NCI-H226 (cell line): ENCODE measurements at regions not wholly inside any gene's neighbourhood (a gene's known extent, or its start where the extent isn't known, plus 50 kb on each side); places are given as distances from the start of the nearest gene placed in this dataset.

ENCODE experiments used
- DNase-seq: peaks from one replicate; pipeline ENCODE4 v3.0.0-alpha.2; 2015

DNA sequence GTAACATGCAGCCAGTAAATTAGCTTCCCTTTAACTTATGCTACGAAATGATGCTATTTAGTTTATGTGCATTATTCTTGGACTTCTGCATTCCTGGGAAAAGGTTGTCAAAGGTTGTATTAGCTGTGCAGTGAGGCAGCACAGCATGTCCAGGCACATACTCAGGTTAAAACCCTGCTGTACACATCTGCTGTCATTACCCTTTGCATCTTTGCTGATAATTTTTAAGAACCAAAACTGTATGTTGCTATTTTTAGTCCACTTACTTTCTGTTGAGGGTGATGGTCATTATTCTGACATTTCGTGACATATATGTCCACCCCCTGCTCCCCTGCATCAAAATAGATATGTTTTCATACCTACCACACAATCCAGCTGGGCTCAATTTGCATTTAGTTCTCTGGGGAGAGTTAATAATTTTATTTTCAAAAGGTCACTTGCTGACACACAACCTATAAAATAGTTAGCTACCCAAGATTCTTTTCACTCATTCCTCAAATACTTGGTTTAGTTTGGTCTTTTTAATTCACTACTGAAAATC lies 142.5 kb upstream of the SPACA1 start:
- no peak for DNase-seq

DNA sequence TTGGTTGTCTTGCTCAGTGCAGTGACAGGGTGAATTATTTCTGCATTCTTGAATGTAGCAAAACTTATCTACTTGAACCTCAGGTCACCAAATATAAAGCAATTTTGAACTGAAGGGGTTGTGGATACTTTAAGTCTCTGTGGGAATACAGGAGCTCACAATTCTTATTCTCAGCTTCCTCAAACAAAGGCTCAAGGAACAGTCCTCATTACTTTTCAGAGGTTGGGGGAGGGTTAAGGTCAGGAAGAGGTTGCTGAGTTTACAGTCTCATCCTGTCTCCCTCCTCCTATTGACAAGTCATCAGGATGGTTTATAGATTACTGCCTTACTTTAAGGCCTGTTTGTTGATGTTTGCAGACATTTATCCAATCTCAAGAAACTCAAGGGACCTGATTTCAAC lies 143.6 kb upstream of the SPACA1 start:
- no peak for DNase-seq

DNA sequence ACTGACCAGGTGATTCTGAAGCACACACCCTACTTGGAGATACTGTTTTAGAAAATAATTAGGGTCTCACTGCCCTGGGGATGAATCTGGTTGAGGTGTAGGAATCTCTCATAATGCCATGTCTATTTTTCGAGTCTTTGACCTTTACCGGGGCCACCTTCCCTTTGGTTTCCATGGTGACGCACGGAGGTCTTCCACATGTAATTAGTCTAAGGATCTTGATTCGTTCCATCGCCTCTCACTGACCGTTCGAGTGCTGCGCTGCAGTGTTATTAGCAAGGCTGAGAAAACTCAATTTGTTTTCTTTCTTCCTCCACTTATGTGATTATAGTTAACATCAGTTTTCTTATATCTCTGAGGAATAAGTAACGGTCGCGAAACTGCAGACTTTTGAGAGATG lies 144.3 kb upstream of the SPACA1 start:
- no peak for DNase-seq

DNA sequence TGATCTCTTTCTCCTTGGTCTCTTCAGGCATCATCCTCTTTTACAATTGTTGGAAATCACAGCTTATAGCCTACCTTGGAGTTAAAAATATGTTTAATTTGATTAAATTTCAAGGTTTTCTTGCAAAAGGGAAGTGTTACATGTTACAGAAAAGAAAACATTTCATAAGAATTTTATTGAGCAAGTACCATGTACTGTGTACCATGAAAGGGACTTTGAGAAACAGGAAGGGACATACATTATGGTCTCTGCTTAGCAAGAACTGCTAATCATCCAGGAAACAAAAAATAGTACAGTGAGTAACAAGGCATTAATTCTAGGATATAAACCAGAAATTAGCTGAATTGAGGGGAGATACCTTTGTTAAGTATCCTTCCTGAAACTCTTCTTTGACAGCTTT lies 145.3 kb upstream of the SPACA1 start:
- DNase-seq = no peak

DNA sequence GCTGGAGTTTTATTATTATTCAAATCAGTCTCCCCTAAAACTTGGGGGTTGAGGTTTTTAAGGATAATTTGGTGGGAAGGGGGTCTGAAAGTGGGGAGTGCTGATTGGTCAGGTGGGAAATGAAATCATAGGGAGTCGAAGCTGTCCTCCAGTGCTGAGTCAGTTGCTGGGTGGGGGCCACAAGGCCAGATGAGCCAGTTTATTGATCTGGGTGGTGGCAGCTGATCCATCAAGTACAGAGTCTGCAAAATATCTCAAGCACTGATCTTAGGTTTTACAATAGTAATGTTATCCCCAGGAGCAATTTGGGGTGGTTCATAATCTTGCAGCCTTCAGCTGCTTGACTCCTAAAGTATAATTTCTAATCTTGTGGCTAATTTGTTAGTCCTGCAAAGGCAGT lies 146.0 kb upstream of the SPACA1 start:
- DNase-seq = no peak

DNA sequence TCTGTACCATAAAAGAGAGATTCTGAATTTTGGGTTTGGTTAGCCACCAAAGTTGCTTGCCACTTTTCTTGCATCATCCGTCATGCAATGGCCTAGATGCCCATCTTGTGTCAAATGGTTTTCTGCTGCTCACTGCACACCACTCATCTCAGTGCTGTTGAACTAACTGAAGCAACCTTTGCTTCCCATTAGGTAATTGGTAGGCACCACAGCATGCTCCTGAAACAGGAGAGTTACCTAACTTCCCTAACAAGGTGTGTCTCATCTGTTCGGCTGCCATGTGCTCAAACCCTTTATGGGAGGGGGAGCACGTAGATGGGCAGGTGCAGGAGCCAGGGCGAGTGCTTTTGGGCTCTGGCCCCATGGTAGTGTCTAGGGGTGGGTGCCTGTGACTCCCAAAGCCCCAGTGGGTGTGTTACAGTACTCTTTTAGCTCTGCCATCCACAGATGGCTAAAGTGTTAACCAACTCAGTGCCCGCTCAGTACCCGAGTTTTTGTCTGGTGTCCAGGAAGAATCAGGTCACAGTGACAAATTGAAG lies 147.4 kb upstream of the SPACA1 start:
- DNase-seq = no peak

DNA sequence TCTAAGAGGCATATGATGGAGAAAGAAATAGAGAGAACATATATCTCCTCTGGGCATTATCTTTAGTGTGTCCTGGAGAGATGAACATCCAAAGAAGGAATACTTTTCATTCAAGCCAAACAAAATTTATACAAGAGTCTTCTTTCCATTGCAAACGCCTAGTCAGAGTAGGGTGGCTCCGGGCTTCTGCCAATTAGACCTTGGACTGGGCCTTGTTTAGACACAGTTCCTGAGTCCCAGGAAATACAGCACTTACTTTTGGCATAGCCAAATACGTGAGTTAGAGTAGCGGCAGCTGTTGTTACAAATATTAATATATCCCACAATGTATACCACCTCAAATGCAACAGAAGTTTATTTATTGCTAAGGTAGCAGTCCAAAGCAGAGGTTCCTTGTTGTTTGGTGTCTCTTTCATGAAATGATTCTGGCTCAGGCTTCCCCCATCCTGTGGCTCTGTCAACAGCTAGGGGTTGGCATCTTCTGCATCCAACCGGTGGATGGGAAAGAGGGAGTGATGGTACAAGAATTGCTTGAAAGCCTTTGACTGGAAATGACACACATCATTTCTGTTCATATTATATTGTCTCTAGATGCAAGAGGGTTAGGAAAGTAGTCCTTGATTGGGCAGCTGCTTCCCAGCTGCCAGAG lies 148.0 kb upstream of the SPACA1 start:
- no peak for DNase-seq

DNA sequence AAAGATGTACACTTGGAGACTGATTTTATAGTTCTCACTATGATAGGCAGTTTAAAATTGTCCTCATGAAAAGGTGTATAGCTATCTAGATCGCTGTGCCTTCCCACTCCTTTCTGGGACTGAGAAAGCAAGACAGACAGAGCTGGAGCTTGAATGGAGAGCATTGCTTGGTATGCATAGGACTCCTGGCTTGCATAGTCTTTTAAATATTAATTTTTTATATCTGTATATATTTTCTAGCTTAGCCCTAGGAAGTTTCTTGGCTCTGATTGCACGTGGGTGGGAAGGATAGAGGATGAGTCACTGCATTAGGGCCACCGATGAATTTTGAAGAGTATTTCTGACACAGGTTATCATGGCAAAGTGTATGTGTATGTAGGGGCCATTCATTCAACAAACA lies 150.0 kb upstream of the SPACA1 start:
- peak; percentile 23 for DNase-seq

DNA sequence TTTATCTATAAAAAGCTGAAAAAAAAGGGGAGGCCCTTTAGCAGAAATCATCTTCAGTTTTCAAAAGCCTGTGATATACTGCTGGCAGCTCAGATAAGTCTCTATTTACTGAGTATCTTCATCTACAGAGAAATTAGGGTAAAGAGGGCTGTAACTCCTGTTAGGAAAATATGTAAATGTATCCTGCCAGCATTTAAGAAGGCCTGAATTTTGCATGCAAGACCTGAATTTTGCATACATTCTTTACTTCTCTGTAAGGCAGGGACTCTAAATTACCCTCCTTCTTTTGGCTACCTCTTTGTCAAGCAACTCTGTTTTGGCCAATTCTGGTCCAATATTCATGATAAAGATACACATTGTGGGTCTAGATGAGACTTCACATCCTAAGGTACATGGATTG lies 150.6 kb upstream of the SPACA1 start:
- no peak for DNase-seq

DNA sequence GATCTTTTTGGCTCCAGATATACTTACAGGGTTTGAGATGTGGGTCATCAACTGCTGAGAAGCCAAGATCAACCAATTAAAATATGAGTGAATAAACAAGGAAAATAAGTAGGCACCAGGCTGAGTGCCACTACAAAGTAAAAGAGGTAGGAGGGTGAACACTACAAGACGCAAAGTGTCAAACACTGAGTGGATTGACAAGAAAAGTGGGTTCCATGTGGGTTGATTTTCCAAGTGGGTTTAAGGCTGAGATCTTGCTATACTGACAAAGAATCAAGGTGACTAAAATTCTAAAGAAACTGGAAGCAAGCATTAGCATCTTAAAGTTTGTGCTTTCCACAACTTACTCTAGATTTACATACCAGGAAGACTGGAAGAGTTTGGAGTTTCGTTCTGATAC lies 160.4 kb upstream of the SPACA1 start:
- DNase-seq = no peak

DNA sequence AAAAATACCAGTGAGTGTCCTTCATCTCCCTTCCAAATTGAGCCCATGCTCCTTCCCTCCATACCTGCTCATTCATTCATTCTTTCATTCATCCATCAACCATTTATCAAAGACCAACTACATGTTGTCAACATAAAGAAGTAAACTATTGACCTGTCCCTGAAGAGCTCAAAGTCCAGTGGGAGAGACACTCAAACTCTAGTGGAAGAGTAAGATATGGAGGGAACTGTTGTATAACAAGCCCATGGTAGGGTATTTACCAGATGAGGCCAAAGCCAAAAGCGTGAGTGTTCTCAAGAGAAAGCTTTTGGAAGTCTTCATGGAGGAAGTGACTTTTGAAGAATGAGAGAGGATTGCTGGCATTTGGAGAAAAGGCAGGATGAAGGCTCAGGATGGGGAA lies 163.4 kb upstream of the SPACA1 start:
- no peak for DNase-seq

DNA sequence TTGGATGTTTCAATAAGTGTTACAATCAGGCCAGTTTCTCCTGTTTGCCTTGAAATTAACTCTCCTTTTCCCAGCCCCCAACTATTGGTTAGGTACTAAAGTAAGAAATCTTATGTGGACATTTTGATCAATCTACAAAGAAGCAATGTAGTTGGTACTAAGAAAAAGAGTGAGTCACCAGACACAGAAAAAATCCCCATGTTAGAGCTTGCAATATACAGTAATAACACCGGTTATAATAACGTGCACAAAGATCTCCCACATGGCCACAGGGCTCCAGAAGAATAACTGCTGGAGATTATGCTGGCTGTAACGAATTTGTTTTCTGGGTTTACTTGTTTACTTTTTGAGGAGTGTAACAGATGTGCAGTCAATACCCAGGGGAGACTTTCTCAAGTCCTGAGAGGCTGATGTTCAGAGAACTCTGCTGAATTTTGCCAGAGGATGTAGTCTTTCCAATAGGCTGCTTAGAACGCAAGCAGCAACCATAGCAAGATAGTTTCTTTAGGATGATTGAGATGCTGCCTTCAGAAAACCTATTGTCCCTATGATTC lies 166.2 kb upstream of the SPACA1 start:
- DNase-seq = no peak

DNA sequence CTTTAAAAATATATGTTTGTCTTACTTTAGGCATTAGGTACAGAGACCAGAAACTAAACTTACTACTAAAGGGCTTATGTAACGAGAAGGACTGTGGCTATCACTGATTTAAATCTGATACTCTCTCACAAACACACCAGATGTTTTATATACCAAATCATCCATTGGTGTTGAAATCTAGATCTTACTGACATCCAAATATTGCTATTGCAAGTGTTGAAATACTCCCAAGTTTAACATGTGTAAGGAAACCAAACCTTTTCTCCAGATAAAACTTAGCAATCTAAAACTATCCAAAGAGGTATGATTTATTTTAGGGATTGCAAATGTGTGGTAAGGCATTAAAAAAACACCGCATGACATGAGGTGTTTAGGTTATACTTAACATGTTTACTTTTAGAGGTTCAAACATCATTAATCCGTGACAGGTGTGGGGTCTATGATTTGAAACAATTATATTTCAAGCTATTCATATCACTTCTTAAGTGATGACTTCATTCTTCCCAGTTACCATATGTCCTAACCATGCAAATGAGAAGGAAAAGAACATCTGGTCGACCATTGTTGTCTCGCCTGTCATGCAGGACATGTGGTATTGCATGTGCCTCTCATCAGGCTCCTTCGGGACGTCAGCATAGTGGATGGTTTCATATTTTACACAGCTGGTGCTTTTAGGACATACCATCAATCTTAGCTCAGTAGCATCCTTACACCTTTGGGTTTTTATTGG lies 168.3 kb upstream of the SPACA1 start:
- DNase-seq = no peak

DNA sequence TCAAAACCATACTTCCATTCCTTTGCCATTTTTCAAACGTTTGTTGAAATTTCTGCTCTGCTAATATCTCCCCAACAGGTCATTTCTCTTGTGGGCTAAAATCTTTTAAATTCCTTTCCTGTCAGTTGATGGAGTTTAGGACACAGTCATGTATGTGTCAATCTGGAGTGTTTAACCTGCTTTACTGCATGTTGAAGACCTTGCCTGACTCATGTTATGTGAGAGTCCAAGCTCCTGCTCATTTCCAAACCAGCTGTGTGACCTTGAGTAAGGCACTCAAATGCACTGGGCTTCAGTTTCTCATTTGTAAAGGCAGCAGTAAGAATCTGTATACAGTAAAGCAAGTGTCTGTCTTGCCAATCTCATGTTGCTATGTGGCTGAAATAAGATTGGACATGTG lies 171.9 kb upstream of the SPACA1 start:
- DNase-seq = no peak

DNA sequence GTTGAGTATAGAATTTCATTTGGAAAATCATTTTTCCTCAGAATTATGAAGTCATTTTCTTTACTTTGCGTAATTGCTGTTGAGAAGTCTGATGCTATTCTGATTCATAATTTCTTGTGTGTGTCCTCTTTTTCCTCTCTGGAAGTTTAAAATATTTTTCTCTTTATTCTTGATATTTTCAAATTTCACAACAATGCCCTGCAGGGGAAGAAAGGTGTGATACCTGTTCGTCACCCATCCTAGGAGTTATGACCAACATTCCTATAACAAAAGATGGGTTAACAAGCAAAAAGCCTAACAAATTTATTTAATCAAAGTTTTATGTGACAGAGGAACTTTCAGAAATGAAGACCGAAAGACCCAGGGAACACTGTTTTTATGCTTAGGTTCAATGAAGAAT lies 171.5 kb upstream of the AKIRIN2 start:
- DNase-seq = no peak

DNA sequence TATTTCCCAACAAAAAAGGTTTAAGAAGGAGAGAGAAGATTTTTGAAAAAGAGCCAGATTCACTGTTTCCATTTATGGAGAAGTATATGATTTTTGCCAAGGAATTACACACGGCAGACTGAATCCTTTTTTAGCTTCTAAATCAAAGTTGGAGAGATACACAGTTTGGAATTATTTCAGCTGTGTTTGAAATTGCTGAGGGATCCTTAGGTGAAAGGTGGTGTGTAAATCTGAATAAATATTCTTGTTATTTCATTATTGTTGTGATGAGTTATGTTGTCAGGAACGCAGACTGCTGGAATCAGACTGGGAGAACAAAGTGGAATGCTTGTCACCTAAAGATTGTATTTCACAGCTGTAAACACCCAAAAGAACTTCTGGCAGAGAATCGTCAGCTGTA lies 168.5 kb upstream of the AKIRIN2 start:
- DNase-seq = no peak

DNA sequence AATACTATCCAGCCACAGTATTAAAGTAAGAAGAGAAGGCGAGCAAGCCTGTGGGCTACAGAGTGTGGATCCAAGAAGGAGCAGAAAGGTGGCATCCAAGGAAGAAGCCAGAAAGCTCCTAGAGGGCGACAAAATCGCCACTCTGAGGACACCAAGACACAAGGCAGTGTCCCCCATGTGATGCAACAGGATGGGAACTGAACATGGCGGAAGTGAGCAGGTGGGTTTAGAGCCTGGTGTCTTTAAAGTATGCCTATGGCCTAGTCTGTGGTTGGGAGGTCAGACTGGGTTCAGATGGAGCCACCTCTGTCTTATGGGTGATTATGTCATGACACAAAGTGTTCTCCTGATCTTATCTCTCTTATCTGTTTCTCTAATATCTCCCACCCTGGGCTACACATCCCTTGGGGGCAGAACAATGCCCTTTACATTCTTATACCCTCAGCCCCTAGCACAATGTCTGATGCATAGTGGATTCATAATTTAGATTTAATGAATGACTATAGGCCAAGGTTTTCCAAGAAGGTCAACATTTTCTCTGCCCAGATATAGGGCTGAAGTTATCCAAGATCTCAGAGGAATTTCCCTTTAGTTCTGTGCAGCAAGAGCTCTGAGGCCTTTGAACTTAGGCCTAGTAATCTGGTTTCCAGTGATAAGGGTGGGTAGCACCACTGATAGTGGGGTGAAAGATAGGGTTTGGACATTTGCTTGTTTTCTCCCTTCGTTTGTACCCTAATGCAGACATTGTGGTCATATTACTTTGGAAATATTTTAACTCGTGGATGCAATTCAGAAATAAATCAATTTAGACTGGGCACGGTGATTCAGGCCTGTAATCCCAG lies 167.3 kb upstream of the AKIRIN2 start:
- no peak for DNase-seq

DNA sequence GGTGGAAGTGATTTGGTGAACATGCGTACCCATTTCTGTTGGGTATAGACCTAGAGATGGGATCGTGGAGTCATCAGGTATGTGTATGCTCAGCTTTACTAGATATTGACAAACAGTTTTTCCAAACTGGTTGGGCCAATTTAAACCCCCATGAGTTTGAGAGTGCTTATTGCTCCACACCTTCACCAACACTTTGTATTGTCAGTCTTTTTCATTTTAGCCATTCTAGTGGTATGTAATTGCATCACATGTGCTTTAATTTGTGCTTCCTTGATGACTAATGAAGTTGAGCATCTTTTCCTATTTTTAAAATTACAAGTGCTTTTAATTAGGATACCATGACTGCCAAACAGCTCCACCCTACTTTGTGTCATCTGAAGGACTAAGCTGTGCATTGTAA lies 158.9 kb upstream of the AKIRIN2 start:
- no peak for DNase-seq

DNA sequence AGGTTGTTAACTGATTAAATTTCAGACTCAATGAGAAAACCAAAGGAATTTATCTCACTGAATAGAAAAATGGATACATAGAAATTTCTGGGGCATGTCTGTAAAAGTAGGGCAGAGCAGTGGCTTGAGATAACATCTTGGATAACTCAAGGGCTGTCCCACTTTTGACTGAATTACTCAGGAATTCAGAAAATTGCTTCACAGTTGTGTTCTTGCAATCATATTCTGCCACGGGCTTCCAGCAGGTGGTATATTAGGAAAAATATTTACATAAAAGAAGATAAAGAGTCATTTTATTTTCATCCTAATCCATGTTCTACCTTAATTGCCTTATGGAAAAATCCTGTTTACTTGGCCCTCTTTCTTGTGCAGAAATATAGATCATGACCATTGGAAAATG lies 156.4 kb upstream of the AKIRIN2 start:
- peak; percentile 31 for DNase-seq

DNA sequence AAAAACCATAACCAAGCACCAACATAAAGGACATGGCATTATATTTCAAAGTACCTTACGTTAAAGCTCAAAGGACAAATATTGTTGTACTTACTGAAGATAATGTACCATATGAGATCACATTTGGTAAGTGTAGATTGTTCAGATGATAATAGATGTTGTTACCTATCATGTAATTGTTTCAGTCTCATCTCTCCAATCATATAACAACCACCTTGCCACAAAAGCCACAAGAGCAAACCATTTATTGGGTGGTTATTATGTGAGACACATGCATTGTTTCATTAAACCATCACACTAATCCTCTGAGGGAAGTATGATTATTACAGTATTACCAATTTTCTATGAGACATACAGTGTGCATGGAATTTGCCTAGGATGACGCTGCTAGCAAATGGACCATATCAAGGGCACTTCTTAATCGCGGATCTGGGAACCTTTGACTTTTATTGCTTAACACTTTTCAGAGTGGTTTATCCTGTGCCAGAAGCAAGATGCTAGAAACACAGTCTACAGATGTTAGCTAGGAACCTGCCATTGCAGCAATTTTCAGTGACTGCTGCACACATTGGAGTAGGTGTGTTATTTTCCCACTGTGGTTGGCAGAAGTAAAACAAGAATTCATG lies 149.8 kb upstream of the AKIRIN2 start:
- DNase-seq = no peak

DNA sequence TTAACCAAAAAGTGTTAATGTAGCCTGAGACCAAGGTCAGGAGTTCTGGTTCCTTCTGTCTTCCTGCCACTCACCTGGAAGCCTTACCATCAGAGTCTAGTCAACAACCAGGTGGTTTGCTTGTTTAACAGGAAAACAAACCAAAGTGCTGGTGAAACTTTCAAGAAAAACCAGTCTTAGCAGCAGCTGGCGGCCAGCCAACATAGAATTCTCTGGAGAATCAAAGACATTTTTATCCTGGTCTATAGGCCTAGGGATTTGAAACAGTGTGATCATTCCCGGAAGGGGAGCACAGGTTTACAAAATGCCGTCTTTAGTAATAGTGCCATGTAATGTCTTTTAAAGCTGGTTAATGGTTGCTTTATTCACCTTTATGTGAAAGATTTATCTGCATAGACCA lies 146.6 kb upstream of the AKIRIN2 start:
- DNase-seq = no peak

DNA sequence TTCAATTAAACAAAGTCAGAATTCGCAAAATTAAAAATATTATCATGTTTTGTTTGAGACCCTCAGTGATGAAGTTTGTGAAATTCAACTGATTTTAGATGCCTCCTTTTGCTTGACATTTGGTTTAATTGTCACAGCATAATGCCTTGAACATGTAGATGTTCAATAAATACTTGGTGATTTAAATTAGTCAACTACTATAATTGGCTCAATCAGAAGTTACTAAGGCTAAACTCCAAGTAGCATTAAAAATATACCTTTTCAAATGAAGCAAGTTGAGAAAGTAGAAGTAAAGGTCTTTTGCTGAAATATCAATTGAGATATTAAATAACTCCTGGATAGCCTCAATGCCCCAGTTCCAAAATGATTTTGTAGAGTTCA lies 145.8 kb upstream of the AKIRIN2 start:
- DNase-seq = no peak
